Endothelial cell of umbilical vein (primary cell): ENCODE measurements at regions not wholly inside any gene's neighbourhood (a gene's known extent, or its start where the extent isn't known, plus 50 kb on each side); places are given as distances from the start of the nearest gene placed in this dataset.

Experiments
- BruUV-seq: library from RNA; stranded (reverse); fragments of 400-500 nt; replicated peaks from 2 replicates; lab custom pipeline; 2021; lab: Mats Ljungman, UMichigan
- CTCF ChIA-PET: fragments of 300-600, 350-600 bp; sonication (Branson Sonifier 250); formaldehyde crosslinking; loops from one replicate; lab custom pipeline; 2021; ENCODE audit warnings: antibody characterized with exemption, inconsistent platforms; lab: Charles Lee
- POLR2A ChIA-PET: fragments of 300-600, 350-600 bp; sonication (Branson Sonifier 250); formaldehyde crosslinking; loops from one replicate; lab custom pipeline; 2021; ENCODE audit warnings: antibody characterized with exemption, inconsistent platforms; lab: Charles Lee
- DNase-seq: peaks from one replicate; pipeline ENCODE4 v3.0.0-alpha.2; 2011; ENCODE audit warnings: low read depth, low spot score
- FAIRE-seq: peaks from 2 replicates; lab custom pipeline; 2011; peaks lifted over from hg19 to GRCh38; lab: Jason Lieb, UNC
- H2AFZ ChIP-seq: 2 replicates; pipeline ENCODE4 v1.6.0; 2012; ENCODE audit warnings: low read depth, low read length, control low read depth, inconsistent platforms
- H3K27ac ChIP-seq: 2 replicates; pipeline ENCODE4 v1.5.1; 2011; ENCODE audit warnings: low read depth, mild to moderate bottlenecking, control low read depth, low read length, moderate library complexity; ENCODE audit not compliant: insufficient read depth
- H3K27me3 ChIP-seq, 2 experiments: 2 replicates each; pipeline versions ENCODE4 v1.6.0 to v1.6.1; 2011; ENCODE audit warnings: low read length in 2 of 2, mixed read lengths in 1 of 2; ENCODE audit not compliant: control insufficient read depth in 2 of 2, insufficient read depth in 2 of 2
- H3K36me3 ChIP-seq, 2 experiments: 2 replicates in 1 of 2; 3 replicates in 1 of 2; pipeline ENCODE4 v1.5.1; 2011; ENCODE audit warnings: low read length in 2 of 2, mild to moderate bottlenecking in 1 of 2, moderate library complexity in 1 of 2; ENCODE audit not compliant: control insufficient read depth in 2 of 2, insufficient read depth in 2 of 2; ENCODE audit errors: extremely low read depth in 1 of 2
- H3K4me1 ChIP-seq: 3 replicates; pipeline ENCODE4 v1.5.1; 2011; ENCODE audit warnings: mild to moderate bottlenecking, low read length; ENCODE audit not compliant: control insufficient read depth, insufficient read depth; ENCODE audit errors: extremely low read depth
- H3K4me2 ChIP-seq: 2 replicates; pipeline ENCODE4 v1.6.1; 2011; ENCODE audit warnings: low read length, control low read depth, mixed read lengths; ENCODE audit not compliant: insufficient read depth
- H3K4me3 ChIP-seq, 3 experiments: fragments of 200-600 bp in 1 of 3; sonication (generic), shearing (Covaris generic) in 1 of 3; replicated peaks in 1 of 3; 2 replicates each; pipeline ENCODE4 v1.5.1; 2011 to 2016; ENCODE audit warnings: control low read depth in 3 of 3, low read length in 3 of 3, mild to moderate bottlenecking in 2 of 3, inconsistent platforms in 1 of 3, low read depth in 1 of 3, moderate library complexity in 1 of 3; ENCODE audit not compliant: insufficient read depth in 1 of 3
- H3K79me2 ChIP-seq: 2 replicates; pipeline ENCODE4 v1.6.0; 2012; ENCODE audit warnings: low read length, inconsistent platforms; ENCODE audit not compliant: control insufficient read depth, insufficient read depth
- H3K9ac ChIP-seq: replicated peaks from 2 replicates; pipeline ENCODE3; 2011; ENCODE audit warnings: low read length, control low read depth; ENCODE audit not compliant: insufficient read depth; ENCODE audit errors: extremely low read depth
- H3K9me1 ChIP-seq: replicated peaks from 3 replicates; pipeline ENCODE4 v1.6.0; 2011; ENCODE audit warnings: mild to moderate bottlenecking, low read length; ENCODE audit not compliant: control insufficient read depth, insufficient read depth; ENCODE audit errors: extremely low read depth
- H3K9me3 ChIP-seq: replicated peaks from 2 replicates; pipeline ENCODE4 v1.5.1; 2012; ENCODE audit warnings: low read length, inconsistent platforms; ENCODE audit not compliant: control insufficient read depth, insufficient read depth
- H4K20me1 ChIP-seq: replicated peaks from 2 replicates; pipeline ENCODE3; 2011; ENCODE audit warnings: mild to moderate bottlenecking, low read length; ENCODE audit not compliant: control insufficient read depth, insufficient read depth; ENCODE audit errors: extremely low read depth
- CTCF ChIP-seq, 2 donors: IDR thresholded peaks; 1 replicate in 1 of 2; 2 replicates in 1 of 2; pipeline ENCODE4 v1.5.1; 2011; ENCODE audit warnings: low read length in 2 of 2, mild to moderate bottlenecking in 2 of 2, moderate library complexity in 2 of 2, control low read depth in 1 of 2, inconsistent platforms in 1 of 2, low read depth in 1 of 2; ENCODE audit not compliant: insufficient read depth in 1 of 2; ENCODE audit errors: extremely low read depth in 1 of 2
- EZH2 ChIP-seq: IDR thresholded peaks from 2 replicates; pipeline ENCODE4 v1.6.1; 2012; ENCODE audit warnings: borderline replicate concordance, low read depth, mild to moderate bottlenecking, moderate library complexity, low read length, inconsistent platforms; ENCODE audit not compliant: severe bottlenecking
- FOS ChIP-seq: IDR thresholded peaks from 2 replicates; pipeline ENCODE4 v1.6.1; 2011; ENCODE audit warnings: mild to moderate bottlenecking, low read length, moderate library complexity, borderline replicate concordance; ENCODE audit not compliant: insufficient read depth
- GATA2 ChIP-seq: IDR thresholded peaks from 2 replicates; pipeline ENCODE4 v1.7.0; 2011; ENCODE audit warnings: low read depth, mild to moderate bottlenecking, moderate library complexity, mixed read lengths, low read length; ENCODE audit not compliant: insufficient read length, insufficient read depth
- JUN ChIP-seq: IDR thresholded peaks from 2 replicates; pipeline ENCODE4 v1.6.1; 2011; ENCODE audit warnings: borderline replicate concordance, low read depth; ENCODE audit not compliant: insufficient read length, insufficient read depth
- MYC ChIP-seq: IDR thresholded peaks from one replicate; pipeline ENCODE4 v1.6.1; 2011; ENCODE audit warnings: mild to moderate bottlenecking, low read depth, low read length
- POLR2A ChIP-seq: IDR thresholded peaks from 2 replicates; pipeline ENCODE4 v1.6.1; 2012; ENCODE audit warnings: low read depth, mild to moderate bottlenecking, control low read depth, low read length
- POLR2AphosphoS5 ChIP-seq: IDR thresholded peaks from 2 replicates; pipeline ENCODE4 v1.6.1; 2012; ENCODE audit warnings: low read depth, mild to moderate bottlenecking, control low read depth, low read length, moderate library complexity; ENCODE audit not compliant: insufficient read depth
- dilution Hi-C: fragments of 300-500 bp; cut with MboI; formaldehyde crosslinking; loops from one replicate; pipeline ENCODE4 v1.15.0; 2019; ENCODE audit warnings: low sequenced_read_pairs; ENCODE audit not compliant: extremely low pct_ligation_motif_present
- intact Hi-C: fragments of 100-400 bp; cut with micrococcal nuclease; formaldehyde crosslinking; loops from one replicate; pipeline ENCODE4 v1.10.0; 2022
- TF ChIP-seq, protein P1 (sequence below): IDR thresholded peaks from 2 replicates; pipeline ENCODE4 v1.6.1; 2011; ENCODE audit not compliant: insufficient read depth, insufficient read length

GRCh38 chr1:25167269-25168192, 64.8 kb downstream of the SYF2 start:
- FAIRE-seq (no peak), DNase-seq (no peak)
- dilution Hi-C loops: no loop called here
- CTCF ChIA-PET: interaction anchor here (1.5 kb wide), 1 partner anchor 12 kb away, joined by 3 read pairs; no protein-coding TSS in a partner anchor
- intact Hi-C loops: no loop called here
- Histone ChIP-seq H4K20me1 (no peaks in the 10 kb centered on the region), H3K9me3 (no peaks in the 10 kb centered on the region), H3K4me3 (no peak overlapping the region), H3K27me3 (peaks cover 0 to 3% of the 10 kb centered on the region in 2 experiments), H3K9ac (no peak overlapping the region), H3K9me1 (no peaks in the 10 kb centered on the region), H3K4me1 (no peaks in the 10 kb centered on the region), H3K36me3 (no peaks in the 10 kb centered on the region), H3K79me2 (no peaks in the 10 kb centered on the region), H3K27ac (no peak overlapping the region), H2AFZ (no peak overlapping the region), H3K4me2 (no peak overlapping the region)
- TF ChIP-seq, protein P1, sequence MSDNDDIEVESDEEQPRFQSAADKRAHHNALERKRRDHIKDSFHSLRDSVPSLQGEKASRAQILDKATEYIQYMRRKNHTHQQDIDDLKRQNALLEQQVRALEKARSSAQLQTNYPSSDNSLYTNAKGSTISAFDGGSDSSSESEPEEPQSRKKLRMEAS: no peak
- no peak for TF ChIP-seq FOS
- TF ChIP-seq EZH2: no peak
- no peak for TF ChIP-seq MYC
- TF ChIP-seq CTCF (IDR thresholded peaks at IDR 0.05; ENCODE audit: extremely low read depth in 1 of 2, insufficient read depth in 1 of 2, low read depth in 1 of 2, low read length in 2 of 2): no peak
- TF ChIP-seq JUN: no peak
- TF ChIP-seq POLR2AphosphoS5: no peak
- no peak for TF ChIP-seq POLR2A
- TF ChIP-seq GATA2: no peak
- POLR2A ChIA-PET: no interaction called here
- BruUV-seq: no TSS peak
